Endothelial cell of umbilical vein (primary cell): ENCODE measurements at regions not wholly inside any gene's neighbourhood (a gene's known extent, or its start where the extent isn't known, plus 50 kb on each side); places are given as distances from the start of the nearest gene placed in this dataset.

Experiments used
- BruUV-seq: library from RNA; stranded (reverse); fragments of 400-500 nt; replicated peaks from 2 replicates; lab custom pipeline; 2021; lab: Mats Ljungman, UMichigan
- CTCF ChIA-PET: fragments of 300-600, 350-600 bp; sonication (Branson Sonifier 250); formaldehyde crosslinking; loops from one replicate; lab custom pipeline; 2021; ENCODE audit warnings: antibody characterized with exemption, inconsistent platforms; lab: Charles Lee
- POLR2A ChIA-PET: fragments of 300-600, 350-600 bp; sonication (Branson Sonifier 250); formaldehyde crosslinking; loops from one replicate; lab custom pipeline; 2021; ENCODE audit warnings: antibody characterized with exemption, inconsistent platforms; lab: Charles Lee
- DNase-seq: peaks from one replicate; pipeline ENCODE4 v3.0.0-alpha.2; 2011; ENCODE audit warnings: low read depth, low spot score
- FAIRE-seq: peaks from 2 replicates; lab custom pipeline; 2011; peaks lifted over from hg19 to GRCh38; lab: Jason Lieb, UNC
- H2AFZ ChIP-seq: 2 replicates; pipeline ENCODE4 v1.6.0; 2012; ENCODE audit warnings: low read depth, low read length, control low read depth, inconsistent platforms
- H3K27ac ChIP-seq: 2 replicates; pipeline ENCODE4 v1.5.1; 2011; ENCODE audit warnings: low read depth, mild to moderate bottlenecking, control low read depth, low read length, moderate library complexity; ENCODE audit not compliant: insufficient read depth
- H3K27me3 ChIP-seq, 2 experiments: 2 replicates each; pipeline versions ENCODE4 v1.6.0 to v1.6.1; 2011; ENCODE audit warnings: low read length in 2 of 2, mixed read lengths in 1 of 2; ENCODE audit not compliant: control insufficient read depth in 2 of 2, insufficient read depth in 2 of 2
- H3K36me3 ChIP-seq, 2 experiments: 2 replicates in 1 of 2; 3 replicates in 1 of 2; pipeline ENCODE4 v1.5.1; 2011; ENCODE audit warnings: low read length in 2 of 2, mild to moderate bottlenecking in 1 of 2, moderate library complexity in 1 of 2; ENCODE audit not compliant: control insufficient read depth in 2 of 2, insufficient read depth in 2 of 2; ENCODE audit errors: extremely low read depth in 1 of 2
- H3K4me1 ChIP-seq: 3 replicates; pipeline ENCODE4 v1.5.1; 2011; ENCODE audit warnings: mild to moderate bottlenecking, low read length; ENCODE audit not compliant: control insufficient read depth, insufficient read depth; ENCODE audit errors: extremely low read depth
- H3K4me2 ChIP-seq: 2 replicates; pipeline ENCODE4 v1.6.1; 2011; ENCODE audit warnings: low read length, control low read depth, mixed read lengths; ENCODE audit not compliant: insufficient read depth
- H3K4me3 ChIP-seq, 3 experiments: fragments of 200-600 bp in 1 of 3; sonication (generic), shearing (Covaris generic) in 1 of 3; replicated peaks in 1 of 3; 2 replicates each; pipeline ENCODE4 v1.5.1; 2011 to 2016; ENCODE audit warnings: control low read depth in 3 of 3, low read length in 3 of 3, mild to moderate bottlenecking in 2 of 3, inconsistent platforms in 1 of 3, low read depth in 1 of 3, moderate library complexity in 1 of 3; ENCODE audit not compliant: insufficient read depth in 1 of 3
- H3K79me2 ChIP-seq: 2 replicates; pipeline ENCODE4 v1.6.0; 2012; ENCODE audit warnings: low read length, inconsistent platforms; ENCODE audit not compliant: control insufficient read depth, insufficient read depth
- H3K9ac ChIP-seq: replicated peaks from 2 replicates; pipeline ENCODE3; 2011; ENCODE audit warnings: low read length, control low read depth; ENCODE audit not compliant: insufficient read depth; ENCODE audit errors: extremely low read depth
- H3K9me1 ChIP-seq: replicated peaks from 3 replicates; pipeline ENCODE4 v1.6.0; 2011; ENCODE audit warnings: mild to moderate bottlenecking, low read length; ENCODE audit not compliant: control insufficient read depth, insufficient read depth; ENCODE audit errors: extremely low read depth
- H3K9me3 ChIP-seq: replicated peaks from 2 replicates; pipeline ENCODE4 v1.5.1; 2012; ENCODE audit warnings: low read length, inconsistent platforms; ENCODE audit not compliant: control insufficient read depth, insufficient read depth
- H4K20me1 ChIP-seq: replicated peaks from 2 replicates; pipeline ENCODE3; 2011; ENCODE audit warnings: mild to moderate bottlenecking, low read length; ENCODE audit not compliant: control insufficient read depth, insufficient read depth; ENCODE audit errors: extremely low read depth
- EZH2 ChIP-seq: IDR thresholded peaks from 2 replicates; pipeline ENCODE4 v1.6.1; 2012; ENCODE audit warnings: borderline replicate concordance, low read depth, mild to moderate bottlenecking, moderate library complexity, low read length, inconsistent platforms; ENCODE audit not compliant: severe bottlenecking
- FOS ChIP-seq: IDR thresholded peaks from 2 replicates; pipeline ENCODE4 v1.6.1; 2011; ENCODE audit warnings: mild to moderate bottlenecking, low read length, moderate library complexity, borderline replicate concordance; ENCODE audit not compliant: insufficient read depth
- GATA2 ChIP-seq: IDR thresholded peaks from 2 replicates; pipeline ENCODE4 v1.7.0; 2011; ENCODE audit warnings: low read depth, mild to moderate bottlenecking, moderate library complexity, mixed read lengths, low read length; ENCODE audit not compliant: insufficient read length, insufficient read depth
- JUN ChIP-seq: IDR thresholded peaks from 2 replicates; pipeline ENCODE4 v1.6.1; 2011; ENCODE audit warnings: borderline replicate concordance, low read depth; ENCODE audit not compliant: insufficient read length, insufficient read depth
- MYC ChIP-seq: IDR thresholded peaks from one replicate; pipeline ENCODE4 v1.6.1; 2011; ENCODE audit warnings: mild to moderate bottlenecking, low read depth, low read length
- POLR2A ChIP-seq: IDR thresholded peaks from 2 replicates; pipeline ENCODE4 v1.6.1; 2012; ENCODE audit warnings: low read depth, mild to moderate bottlenecking, control low read depth, low read length
- POLR2AphosphoS5 ChIP-seq: IDR thresholded peaks from 2 replicates; pipeline ENCODE4 v1.6.1; 2012; ENCODE audit warnings: low read depth, mild to moderate bottlenecking, control low read depth, low read length, moderate library complexity; ENCODE audit not compliant: insufficient read depth
- dilution Hi-C: fragments of 300-500 bp; cut with MboI; formaldehyde crosslinking; loops from one replicate; pipeline ENCODE4 v1.15.0; 2019; ENCODE audit warnings: low sequenced_read_pairs; ENCODE audit not compliant: extremely low pct_ligation_motif_present
- intact Hi-C: fragments of 100-400 bp; cut with micrococcal nuclease; formaldehyde crosslinking; loops from one replicate; pipeline ENCODE4 v1.10.0; 2022
- TF ChIP-seq, protein P1 (sequence below): IDR thresholded peaks from 2 replicates; pipeline ENCODE4 v1.6.1; 2011; ENCODE audit not compliant: insufficient read depth, insufficient read length

DNA sequence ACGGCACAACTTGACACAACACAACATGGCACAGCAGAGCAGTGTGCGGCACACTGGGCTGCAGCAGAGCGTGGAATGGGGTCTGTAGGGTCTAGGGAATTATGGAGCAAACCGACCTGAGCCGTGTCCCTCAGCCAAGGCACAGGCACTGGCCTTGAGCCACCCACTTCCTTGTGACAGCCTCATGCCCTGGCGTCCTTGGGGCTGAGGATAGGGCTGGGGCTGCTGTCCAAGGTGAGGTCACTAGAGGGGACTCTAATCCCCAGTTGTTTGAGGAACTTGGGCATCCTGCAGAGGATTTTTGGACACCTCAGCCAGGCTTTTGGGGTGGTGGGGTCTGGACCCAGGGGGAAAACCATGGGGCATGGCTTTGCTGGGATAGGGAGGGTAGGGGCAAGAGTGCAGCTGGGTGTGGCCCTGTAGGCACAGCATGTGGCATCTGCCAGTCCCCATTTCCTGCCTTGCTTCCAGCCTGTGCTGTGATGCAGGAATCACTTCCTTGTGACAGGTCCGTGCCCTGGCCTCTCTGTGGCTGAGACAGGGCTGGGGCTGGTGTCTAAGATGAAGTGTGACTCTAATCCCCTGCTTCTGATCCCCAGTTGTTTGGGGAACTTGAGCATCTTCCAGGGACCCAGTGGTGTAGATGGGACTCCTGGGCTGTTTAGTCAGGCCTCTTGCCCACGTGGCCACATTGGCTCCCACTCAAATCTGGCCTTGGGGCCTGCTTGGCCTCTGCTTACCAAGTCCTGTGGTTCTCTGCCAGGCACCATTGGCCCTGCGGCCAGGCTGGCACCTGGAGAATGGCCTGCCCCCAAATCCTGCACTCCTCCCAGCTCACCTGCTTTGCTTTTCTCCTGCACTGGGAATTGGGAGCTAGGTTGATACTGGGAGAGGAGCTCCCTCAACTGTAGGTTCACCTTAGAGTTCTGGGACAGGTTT is 78.5 kb downstream of the SCGB2B2 start:
- no peaks in the 10 kb centered on the region for H3K27me3 ChIP-seq
- H2AFZ ChIP-seq: no peak overlapping the region
- TF ChIP-seq GATA2 (no peak), FOS (no peak), JUN (no peak), POLR2A (no peak), POLR2AphosphoS5 (no peak), MYC (no peak), EZH2 (no peak)
- TF ChIP-seq, protein P1, sequence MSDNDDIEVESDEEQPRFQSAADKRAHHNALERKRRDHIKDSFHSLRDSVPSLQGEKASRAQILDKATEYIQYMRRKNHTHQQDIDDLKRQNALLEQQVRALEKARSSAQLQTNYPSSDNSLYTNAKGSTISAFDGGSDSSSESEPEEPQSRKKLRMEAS: no peak
- no peaks in the 10 kb centered on the region for H3K9me1 ChIP-seq
- H3K27ac ChIP-seq: no peak overlapping the region
- intact Hi-C loops (no loop called here), dilution Hi-C loops (no loop called here)
- FAIRE-seq (no peak), DNase-seq (no peak)
- H3K9ac ChIP-seq: no peak overlapping the region
- no peaks in the 10 kb centered on the region for H4K20me1 ChIP-seq
- H3K9me3 ChIP-seq: no peaks in the 10 kb centered on the region
- ChIA-PET CTCF (no interaction called here), POLR2A (no interaction called here)
- no peaks in the 10 kb centered on the region for H3K36me3 ChIP-seq
- BruUV-seq: no TSS peak
- H3K4me1 ChIP-seq: no peaks in the 10 kb centered on the region
- no peak overlapping the region for H3K4me3 ChIP-seq
- no peaks in the 10 kb centered on the region for H3K79me2 ChIP-seq
- no peak overlapping the region for H3K4me2 ChIP-seq
